SK-N-SH treated with all-trans-retinoic acid at 6 μM for 48 hours (cell line): ENCODE measurements at regions not wholly inside any gene's neighbourhood (a gene's known extent, or its start where the extent isn't known, plus 50 kb on each side); places are given as distances from the start of the nearest gene placed in this dataset.

Source experiments
- ATAC-seq: fragments of 200-7000 bp; cut with Tn5 transposase; 3 replicates; pipeline ENCODE4 v1.9.1; 2020; ENCODE audit warnings: mild to moderate bottlenecking, moderate library complexity
- ARNTL ChIP-seq: fragments of 450-650 bp; formaldehyde crosslinking; IDR thresholded peaks from 2 replicates; pipeline ENCODE4 v1.5.0; 2020; ENCODE audit warnings: low read depth, mild to moderate bottlenecking, moderate library complexity, borderline replicate concordance
- BACH2 ChIP-seq: fragments of 250-450 bp; sonication (Bioruptor Pico); IDR thresholded peaks from 2 replicates; pipeline ENCODE4 v1.9.0; 2021; ENCODE audit warnings: mild to moderate bottlenecking, borderline replicate concordance
- CSDC2 ChIP-seq: fragments of 250-450 bp; sonication (Bioruptor Pico); IDR thresholded peaks from 2 replicates; pipeline ENCODE4 v1.5.0; 2020; ENCODE audit warnings: mild to moderate bottlenecking, moderate library complexity
- ESRRG ChIP-seq: fragments of 250-450 bp; sonication (Bioruptor Pico); IDR thresholded peaks from 2 replicates; pipeline ENCODE4 v1.6.1; 2021; ENCODE audit warnings: mild to moderate bottlenecking
- GLIS3 ChIP-seq: fragments of 250-450 bp; sonication (Bioruptor Pico); IDR thresholded peaks from 2 replicates; pipeline ENCODE4 v1.5.0; 2020; ENCODE audit warnings: mild to moderate bottlenecking, moderate library complexity
- ISL1 ChIP-seq: fragments of 250-450 bp; sonication (Bioruptor Pico); IDR thresholded peaks from 2 replicates; pipeline ENCODE4 v2.1.2; 2022; ENCODE audit warnings: mild to moderate bottlenecking, moderate library complexity
- OSR1 ChIP-seq: fragments of 250-450 bp; sonication (Bioruptor Pico); IDR thresholded peaks from 2 replicates; pipeline ENCODE4 v1.8.0; 2022; ENCODE audit warnings: moderate library complexity, mild to moderate bottlenecking, inconsistent platforms
- PPARA ChIP-seq: fragments of 250-450 bp; sonication (Bioruptor Pico); IDR thresholded peaks from 2 replicates; pipeline ENCODE4 v1.5.0; 2020; ENCODE audit warnings: mild to moderate bottlenecking, borderline replicate concordance
- RARB ChIP-seq: fragments of 250-450 bp; sonication (Bioruptor Pico); IDR thresholded peaks from 2 replicates; pipeline ENCODE4 v1.8.0; 2021; ENCODE audit warnings: mild to moderate bottlenecking, moderate library complexity
- SNAI2 ChIP-seq: fragments of 250-450 bp; sonication (Bioruptor Pico); IDR thresholded peaks from 2 replicates; pipeline ENCODE4 v1.5.0; 2020; ENCODE audit warnings: mild to moderate bottlenecking, moderate library complexity
- TCF4 ChIP-seq: fragments of 250-450 bp; sonication (Bioruptor Pico); IDR thresholded peaks from 2 replicates; pipeline ENCODE4 v1.8.0; 2021; ENCODE audit warnings: mild to moderate bottlenecking, moderate library complexity, borderline replicate concordance
- ZC3H10 ChIP-seq: fragments of 250-450 bp; sonication (Bioruptor Pico); IDR thresholded peaks from 2 replicates; pipeline ENCODE4 v1.5.1; 2021; ENCODE audit warnings: mild to moderate bottlenecking, moderate library complexity
- ZFP3 ChIP-seq: fragments of 250-450 bp; sonication (Bioruptor Pico); IDR thresholded peaks from 2 replicates; pipeline ENCODE4 v1.5.0; 2020; ENCODE audit warnings: mild to moderate bottlenecking, moderate library complexity
- ZFP30 ChIP-seq: fragments of 450-650 bp; formaldehyde crosslinking; IDR thresholded peaks from 2 replicates; pipeline ENCODE4 v1.5.0; 2022; ENCODE audit warnings: mild to moderate bottlenecking, moderate library complexity
- ZNF565 ChIP-seq: fragments of 450-650 bp; formaldehyde crosslinking; conservative IDR thresholded peaks from 2 replicates; pipeline ENCODE4 v1.5.0; 2020; ENCODE audit warnings: low read depth, mild to moderate bottlenecking, moderate library complexity
- ZNF70 ChIP-seq: fragments of 450-650 bp; formaldehyde crosslinking; IDR thresholded peaks from 2 replicates; pipeline ENCODE4 v1.5.0; 2020; ENCODE audit warnings: mild to moderate bottlenecking, moderate library complexity
- ZNF8 ChIP-seq: fragments of 450-650 bp; formaldehyde crosslinking; IDR thresholded peaks from 2 replicates; pipeline ENCODE4 v1.5.0; 2020; ENCODE audit warnings: mild to moderate bottlenecking, moderate library complexity
- TF ChIP-seq, protein P1 (sequence below): fragments of 250-450 bp; sonication (Bioruptor Pico); IDR thresholded peaks from 2 replicates; pipeline ENCODE4 v1.5.1; 2020; ENCODE audit warnings: low read depth, mild to moderate bottlenecking, moderate library complexity
- TF ChIP-seq, protein P2 (sequence below): fragments of 250-450 bp; sonication (Bioruptor Pico); IDR thresholded peaks from 2 replicates; pipeline ENCODE4 v1.8.0; 2020; ENCODE audit warnings: mild to moderate bottlenecking, moderate library complexity, borderline replicate concordance
- TF ChIP-seq, protein P3 (sequence below): fragments of 250-450 bp; sonication (Bioruptor Pico); IDR thresholded peaks from 2 replicates; pipeline ENCODE4 v1.5.0; 2020; ENCODE audit warnings: mild to moderate bottlenecking, moderate library complexity
- TF ChIP-seq, protein P4 (sequence below): fragments of 250-450 bp; sonication (Bioruptor Pico); IDR thresholded peaks from 2 replicates; pipeline ENCODE4 v1.5.1; 2021; ENCODE audit warnings: mild to moderate bottlenecking, moderate library complexity

DNA sequence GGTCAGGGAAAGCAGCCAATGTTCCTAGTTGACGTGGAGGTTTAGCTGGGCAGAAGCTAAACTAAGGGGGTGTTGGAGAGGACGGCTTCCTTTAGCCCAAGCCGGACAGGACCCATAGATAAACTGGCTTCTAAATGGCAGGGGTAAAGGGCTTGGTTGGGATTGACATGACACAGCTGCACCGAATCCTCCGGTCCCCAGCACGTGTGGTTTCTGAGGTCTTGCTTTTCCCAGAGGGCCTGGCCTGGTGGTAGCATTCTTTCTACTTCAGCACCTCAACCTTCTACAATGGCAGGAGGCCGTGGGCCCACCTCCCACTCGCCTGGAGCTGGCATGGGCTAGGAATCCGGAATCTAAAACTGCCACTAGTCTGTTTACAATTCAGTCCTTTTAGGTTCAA is 163.0 kb downstream of the FGF9 start:
- ATAC-seq: no peak
- TF ChIP-seq, protein P1, sequence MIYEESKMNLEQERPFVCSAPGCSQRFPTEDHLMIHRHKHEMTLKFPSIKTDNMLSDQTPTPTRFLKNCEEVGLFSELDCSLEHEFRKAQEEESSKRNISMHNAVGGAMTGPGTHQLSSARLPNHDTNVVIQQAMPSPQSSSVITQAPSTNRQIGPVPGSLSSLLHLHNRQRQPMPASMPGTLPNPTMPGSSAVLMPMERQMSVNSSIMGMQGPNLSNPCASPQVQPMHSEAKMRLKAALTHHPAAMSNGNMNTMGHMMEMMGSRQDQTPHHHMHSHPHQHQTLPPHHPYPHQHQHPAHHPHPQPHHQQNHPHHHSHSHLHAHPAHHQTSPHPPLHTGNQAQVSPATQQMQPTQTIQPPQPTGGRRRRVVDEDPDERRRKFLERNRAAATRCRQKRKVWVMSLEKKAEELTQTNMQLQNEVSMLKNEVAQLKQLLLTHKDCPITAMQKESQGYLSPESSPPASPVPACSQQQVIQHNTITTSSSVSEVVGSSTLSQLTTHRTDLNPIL (CRISPR knock-in tag): no peak
- TF ChIP-seq RARB (CRISPR knock-in tag) (no peak), ZFP30 (CRISPR knock-in tag) (no peak), SNAI2 (no peak), ZFP3 (CRISPR knock-in tag) (no peak), ZNF8 (CRISPR knock-in tag) (no peak), PPARA (no peak), ISL1 (no peak), ZNF70 (CRISPR knock-in tag) (no peak), GLIS3 (CRISPR knock-in tag) (no peak)
- TF ChIP-seq, protein P2, sequence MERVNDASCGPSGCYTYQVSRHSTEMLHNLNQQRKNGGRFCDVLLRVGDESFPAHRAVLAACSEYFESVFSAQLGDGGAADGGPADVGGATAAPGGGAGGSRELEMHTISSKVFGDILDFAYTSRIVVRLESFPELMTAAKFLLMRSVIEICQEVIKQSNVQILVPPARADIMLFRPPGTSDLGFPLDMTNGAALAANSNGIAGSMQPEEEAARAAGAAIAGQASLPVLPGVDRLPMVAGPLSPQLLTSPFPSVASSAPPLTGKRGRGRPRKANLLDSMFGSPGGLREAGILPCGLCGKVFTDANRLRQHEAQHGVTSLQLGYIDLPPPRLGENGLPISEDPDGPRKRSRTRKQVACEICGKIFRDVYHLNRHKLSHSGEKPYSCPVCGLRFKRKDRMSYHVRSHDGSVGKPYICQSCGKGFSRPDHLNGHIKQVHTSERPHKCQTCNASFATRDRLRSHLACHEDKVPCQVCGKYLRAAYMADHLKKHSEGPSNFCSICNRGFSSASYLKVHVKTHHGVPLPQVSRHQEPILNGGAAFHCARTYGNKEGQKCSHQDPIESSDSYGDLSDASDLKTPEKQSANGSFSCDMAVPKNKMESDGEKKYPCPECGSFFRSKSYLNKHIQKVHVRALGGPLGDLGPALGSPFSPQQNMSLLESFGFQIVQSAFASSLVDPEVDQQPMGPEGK (CRISPR knock-in tag): no peak

DNA sequence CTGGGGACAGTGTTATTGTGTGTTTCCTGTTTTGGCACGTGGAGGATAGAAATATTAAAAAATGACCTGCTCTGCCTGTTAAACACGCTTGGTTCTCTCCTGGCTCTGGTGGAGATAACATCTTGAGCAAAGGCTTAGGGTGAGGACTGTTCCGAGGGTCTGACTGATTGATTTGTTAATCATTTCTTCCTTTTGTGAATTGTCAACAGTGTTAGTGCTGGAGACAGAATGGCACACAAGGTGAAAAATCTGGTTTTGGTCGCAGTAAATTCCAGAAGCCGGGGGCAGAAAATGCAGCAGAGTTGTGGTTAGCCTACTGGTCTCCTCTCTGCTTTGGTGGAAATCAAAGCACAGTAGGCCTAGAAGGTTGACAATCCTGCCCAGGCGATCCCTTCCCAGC is 163.6 kb downstream of the FGF9 start:
- no peak for ATAC-seq
- TF ChIP-seq ZNF70 (CRISPR knock-in tag) (no peak), ZFP3 (CRISPR knock-in tag) (no peak), OSR1 (CRISPR knock-in tag) (no peak), ZNF565 (CRISPR knock-in tag) (no peak), ARNTL (CRISPR knock-in tag) (no peak), TCF4 (no peak), ZC3H10 (CRISPR knock-in tag) (no peak), ZFP30 (CRISPR knock-in tag) (no peak), BACH2 (CRISPR knock-in tag) (no peak), PPARA (no peak), ESRRG (no peak), ZNF8 (CRISPR knock-in tag) (no peak), SNAI2 (no peak), ISL1 (no peak)
- TF ChIP-seq, protein P2 (CRISPR knock-in tag): no peak
- TF ChIP-seq, protein P3, sequence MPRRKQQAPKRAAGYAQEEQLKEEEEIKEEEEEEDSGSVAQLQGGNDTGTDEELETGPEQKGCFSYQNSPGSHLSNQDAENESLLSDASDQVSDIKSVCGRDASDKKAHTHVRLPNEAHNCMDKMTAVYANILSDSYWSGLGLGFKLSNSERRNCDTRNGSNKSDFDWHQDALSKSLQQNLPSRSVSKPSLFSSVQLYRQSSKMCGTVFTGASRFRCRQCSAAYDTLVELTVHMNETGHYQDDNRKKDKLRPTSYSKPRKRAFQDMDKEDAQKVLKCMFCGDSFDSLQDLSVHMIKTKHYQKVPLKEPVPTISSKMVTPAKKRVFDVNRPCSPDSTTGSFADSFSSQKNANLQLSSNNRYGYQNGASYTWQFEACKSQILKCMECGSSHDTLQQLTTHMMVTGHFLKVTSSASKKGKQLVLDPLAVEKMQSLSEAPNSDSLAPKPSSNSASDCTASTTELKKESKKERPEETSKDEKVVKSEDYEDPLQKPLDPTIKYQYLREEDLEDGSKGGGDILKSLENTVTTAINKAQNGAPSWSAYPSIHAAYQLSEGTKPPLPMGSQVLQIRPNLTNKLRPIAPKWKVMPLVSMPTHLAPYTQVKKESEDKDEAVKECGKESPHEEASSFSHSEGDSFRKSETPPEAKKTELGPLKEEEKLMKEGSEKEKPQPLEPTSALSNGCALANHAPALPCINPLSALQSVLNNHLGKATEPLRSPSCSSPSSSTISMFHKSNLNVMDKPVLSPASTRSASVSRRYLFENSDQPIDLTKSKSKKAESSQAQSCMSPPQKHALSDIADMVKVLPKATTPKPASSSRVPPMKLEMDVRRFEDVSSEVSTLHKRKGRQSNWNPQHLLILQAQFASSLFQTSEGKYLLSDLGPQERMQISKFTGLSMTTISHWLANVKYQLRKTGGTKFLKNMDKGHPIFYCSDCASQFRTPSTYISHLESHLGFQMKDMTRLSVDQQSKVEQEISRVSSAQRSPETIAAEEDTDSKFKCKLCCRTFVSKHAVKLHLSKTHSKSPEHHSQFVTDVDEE: no peak
- TF ChIP-seq, protein P4, sequence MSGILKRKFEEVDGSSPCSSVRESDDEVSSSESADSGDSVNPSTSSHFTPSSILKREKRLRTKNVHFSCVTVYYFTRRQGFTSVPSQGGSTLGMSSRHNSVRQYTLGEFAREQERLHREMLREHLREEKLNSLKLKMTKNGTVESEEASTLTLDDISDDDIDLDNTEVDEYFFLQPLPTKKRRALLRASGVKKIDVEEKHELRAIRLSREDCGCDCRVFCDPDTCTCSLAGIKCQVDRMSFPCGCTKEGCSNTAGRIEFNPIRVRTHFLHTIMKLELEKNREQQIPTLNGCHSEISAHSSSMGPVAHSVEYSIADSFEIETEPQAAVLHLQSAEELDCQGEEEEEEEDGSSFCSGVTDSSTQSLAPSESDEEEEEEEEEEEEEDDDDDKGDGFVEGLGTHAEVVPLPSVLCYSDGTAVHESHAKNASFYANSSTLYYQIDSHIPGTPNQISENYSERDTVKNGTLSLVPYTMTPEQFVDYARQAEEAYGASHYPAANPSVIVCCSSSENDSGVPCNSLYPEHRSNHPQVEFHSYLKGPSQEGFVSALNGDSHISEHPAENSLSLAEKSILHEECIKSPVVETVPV: no peak

DNA sequence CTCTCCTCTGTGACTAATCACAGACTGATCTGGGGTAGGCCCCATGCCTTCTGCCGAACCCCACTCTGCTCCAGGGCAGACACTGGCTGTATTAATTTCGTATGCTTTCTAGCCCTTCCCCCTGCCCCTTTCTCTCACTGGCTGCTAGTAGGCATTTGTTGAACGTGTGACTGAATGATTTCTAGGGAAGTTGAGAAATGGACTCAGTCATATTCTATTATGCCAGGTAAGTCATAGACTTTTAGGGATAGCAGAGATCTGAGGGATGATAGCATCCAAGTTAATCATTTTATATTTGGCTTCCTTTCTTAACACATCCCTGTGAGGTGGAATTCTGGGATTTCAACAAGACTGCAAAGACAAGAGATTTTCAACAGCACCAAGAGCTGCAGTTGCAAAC is 166.4 kb downstream of the FGF9 start:
- no peak for ATAC-seq
- TF ChIP-seq, protein P1 (CRISPR knock-in tag): no peak
- TF ChIP-seq ZC3H10 (CRISPR knock-in tag) (no peak), ARNTL (CRISPR knock-in tag) (no peak), RARB (CRISPR knock-in tag) (no peak), PPARA (no peak), GLIS3 (CRISPR knock-in tag) (no peak), ISL1 (no peak), SNAI2 (no peak), CSDC2 (no peak), ZNF8 (CRISPR knock-in tag) (no peak), ZNF565 (CRISPR knock-in tag) (no peak), BACH2 (CRISPR knock-in tag) (no peak), ZNF70 (CRISPR knock-in tag) (no peak), ZFP3 (CRISPR knock-in tag) (no peak), ESRRG (no peak)
- TF ChIP-seq, protein P2 (CRISPR knock-in tag): no peak
- TF ChIP-seq, protein P3: no peak
